SK-N-SH (cell line): ENCODE measurements at regions not wholly inside any gene's neighbourhood (a gene's known extent, or its start where the extent isn't known, plus 50 kb on each side); places are given as distances from the start of the nearest gene placed in this dataset.

ENCODE experiments used
- CTCF ChIA-PET: fragments of 300-600, 350-600 bp; formaldehyde crosslinking; extraction: SDS; loops from one replicate; lab custom pipeline; 2021; lab: Yijun Ruan, JAX
- POLR2A ChIA-PET: fragments of 350-600 bp; sonication (Branson Sonifier 250); formaldehyde crosslinking; extraction: SDS; loops from one replicate; lab custom pipeline; 2020; ENCODE audit warnings: antibody characterized with exemption, inconsistent platforms; lab: Yijun Ruan, JAX
- DNase-seq: peaks from one replicate; pipeline ENCODE4 v3.0.0; 2012
- H2AFZ ChIP-seq: fragments of 200-600 bp; sonication (generic); 2 replicates; pipeline ENCODE4 v1.8.1; 2016; ENCODE audit warnings: antibody characterized with exemption, mild to moderate bottlenecking, low read depth
- H3F3A ChIP-seq: fragments of 200-600 bp; sonication (generic); replicated peaks from 2 replicates; pipeline ENCODE3; 2016; ENCODE audit warnings: antibody characterized with exemption, mild to moderate bottlenecking; ENCODE audit not compliant: insufficient read depth
- H3K27ac ChIP-seq, 2 experiments: fragments of 200-500 bp in 1 of 2; fragments of 200-600 bp in 1 of 2; sonication (Bioruptor generic) in 1 of 2; sonication (generic), shearing (Covaris generic) in 1 of 2; 2 replicates each; pipeline versions ENCODE4 v1.5.1 to v1.6.1; 2014 to 2016; ENCODE audit warnings: low read depth in 2 of 2, inconsistent platforms in 1 of 2, low read length in 1 of 2, mild to moderate bottlenecking in 1 of 2, mixed read lengths in 1 of 2
- H3K27me3 ChIP-seq: fragments of 200-600 bp; sonication (generic), shearing (Covaris generic); 2 replicates; pipeline ENCODE4 v1.6.1; 2016; ENCODE audit warnings: mixed run types; ENCODE audit not compliant: insufficient read depth
- H3K36me3 ChIP-seq, 2 experiments: fragments of 200-500 bp in 1 of 2; fragments of 200-600 bp in 1 of 2; sonication (Bioruptor generic) in 1 of 2; sonication (generic) in 1 of 2; replicated peaks in 1 of 2; 2 replicates each; pipeline versions ENCODE3 to v1.5.1; 2014 to 2016; ENCODE audit warnings: low read length in 1 of 2, mild to moderate bottlenecking in 1 of 2; ENCODE audit not compliant: insufficient read depth in 2 of 2, control insufficient read depth in 1 of 2
- H3K4me1 ChIP-seq, 2 experiments: fragments of 200-500 bp in 1 of 2; fragments of 200-600 bp in 1 of 2; sonication (Bioruptor generic) in 1 of 2; sonication (generic), shearing (Covaris generic) in 1 of 2; 2 replicates each; pipeline versions ENCODE4 v1.5.1 to v1.6.1; 2014 to 2016; ENCODE audit warnings: low read depth in 1 of 2, low read length in 1 of 2, mixed run types in 1 of 2; ENCODE audit not compliant: insufficient read depth in 2 of 2, control insufficient read depth in 1 of 2
- H3K4me2 ChIP-seq: fragments of 200-600 bp; sonication (generic), shearing (Covaris generic); 2 replicates; pipeline ENCODE4 v1.6.1; 2017; ENCODE audit warnings: mixed run types
- H3K4me3 ChIP-seq, 2 experiments: fragments of 200-500 bp in 1 of 2; fragments of 200-600 bp in 1 of 2; sonication (Bioruptor generic) in 1 of 2; sonication (generic), shearing (Covaris generic) in 1 of 2; 2 replicates each; pipeline versions ENCODE4 v1.5.1 to v1.8.1; 2014 to 2016; ENCODE audit warnings: low read depth in 2 of 2, inconsistent platforms in 1 of 2, low read length in 1 of 2, mild to moderate bottlenecking in 1 of 2, mixed read lengths in 1 of 2, moderate library complexity in 1 of 2
- H3K79me2 ChIP-seq: fragments of 200-600 bp; sonication (generic); 2 replicates; pipeline ENCODE4 v1.8.1; 2017; ENCODE audit warnings: mild to moderate bottlenecking; ENCODE audit not compliant: insufficient read depth
- H3K9ac ChIP-seq: fragments of 200-600 bp; sonication (generic); 2 replicates; pipeline ENCODE4 v1.6.1; 2017; ENCODE audit warnings: mixed run types
- H3K9me2 ChIP-seq: fragments of 200-600 bp; sonication (generic); 2 replicates; pipeline ENCODE4 v1.6.1; 2017; ENCODE audit warnings: mixed run types
- H3K9me3 ChIP-seq: fragments of 200-600 bp; sonication (generic); 2 replicates; pipeline ENCODE4 v1.6.1; 2017; ENCODE audit warnings: mixed run types, mild to moderate bottlenecking, moderate library complexity
- H4K20me1 ChIP-seq: fragments of 200-600 bp; sonication (generic); 2 replicates; pipeline ENCODE4 v1.6.1; 2017; ENCODE audit warnings: mild to moderate bottlenecking, mixed run types; ENCODE audit not compliant: insufficient read depth
- CTCF ChIP-seq: fragments of 200-600 bp; sonication (generic); IDR thresholded peaks from 2 replicates; pipeline ENCODE4 v1.6.1; 2017; ENCODE audit warnings: antibody characterized with exemption, mild to moderate bottlenecking, moderate library complexity
- EZH2phosphoT487 ChIP-seq: fragments of 200-600 bp; sonication (generic); IDR thresholded peaks from 2 replicates; pipeline ENCODE4 v1.6.1; 2017; ENCODE audit warnings: low read depth, mixed run types, mild to moderate bottlenecking, antibody characterized with exemption, moderate library complexity, borderline replicate concordance
- FOXM1 ChIP-seq: IDR thresholded peaks from 2 replicates; pipeline ENCODE4 v1.4.0; 2012; ENCODE audit warnings: low read depth, mild to moderate bottlenecking
- GATA2 ChIP-seq: sonication (generic); formaldehyde crosslinking; IDR thresholded peaks from 2 replicates; pipeline ENCODE4 v1.5.0; 2020; ENCODE audit warnings: mild to moderate bottlenecking, missing genetic modification reagents
- MEF2A ChIP-seq: IDR thresholded peaks from 2 replicates; pipeline ENCODE4 v1.4.0; 2012; ENCODE audit warnings: low read depth, borderline replicate concordance
- MXI1 ChIP-seq: IDR thresholded peaks from 2 replicates; pipeline ENCODE4 v1.6.1; 2012; ENCODE audit warnings: mild to moderate bottlenecking, low read depth, low read length, improper control_type of control experiment
- POLR2AphosphoS5 ChIP-seq: IDR thresholded peaks from 2 replicates; pipeline ENCODE4 v1.6.1; 2012; ENCODE audit warnings: low read depth, low read length
- RAD21 ChIP-seq: IDR thresholded peaks from 2 replicates; pipeline ENCODE4 v1.6.1; 2012; ENCODE audit warnings: mild to moderate bottlenecking, low read length
- REST ChIP-seq: IDR thresholded peaks from 2 replicates; pipeline ENCODE4 v1.6.1; 2012; ENCODE audit warnings: mild to moderate bottlenecking, low read depth, low read length, moderate library complexity
- RXRA ChIP-seq: IDR thresholded peaks from 2 replicates; pipeline ENCODE4 v1.4.0; 2012; ENCODE audit warnings: low read depth, mild to moderate bottlenecking, borderline replicate concordance
- SMC3 ChIP-seq: IDR thresholded peaks from 2 replicates; pipeline ENCODE4 v1.6.1; 2012; ENCODE audit warnings: low read depth, low read length, improper control_type of control experiment
- TAF1 ChIP-seq: IDR thresholded peaks from 2 replicates; pipeline ENCODE4 v1.6.1; 2012; ENCODE audit warnings: low read depth, mild to moderate bottlenecking, low read length, moderate library complexity, borderline replicate concordance
- YY1 ChIP-seq: IDR thresholded peaks from 2 replicates; pipeline ENCODE4 v1.4.0; 2012; ENCODE audit warnings: low read depth, mild to moderate bottlenecking
- WGBS: methylation state at CpG from one replicate; pipeline ENCODE4 v1.1.6; 2017; ENCODE audit warnings: low lambda C conversion rate; 5-methylcytosine and 5-hydroxymethylcytosine counted together
- TF ChIP-seq, protein P1 (sequence below): IDR thresholded peaks from 2 replicates; pipeline ENCODE4; 2012

- Histone ChIP-seq H3K9me2 (no peaks in the 10 kb centered on the region), H3K4me1 (peaks cover 0 to 5% of the 10 kb centered on the region in 2 experiments; a peak in 1 of 4 replicates), H4K20me1 (no peaks in the 10 kb centered on the region), H3K27ac (no peak overlapping the region), H3K4me2 (no peak overlapping the region), H3K4me3 (no peak overlapping the region), H2AFZ (no peak overlapping the region), H3K36me3 (no peaks in the 10 kb centered on the region), H3K79me2 (no peaks in the 10 kb centered on the region), H3K9me3 (no peaks in the 10 kb centered on the region), H3K9ac (no peak overlapping the region), H3K27me3 (no peaks in the 10 kb centered on the region), H3F3A (peaks cover 14% of the 10 kb centered on the region)
- ChIA-PET POLR2A (no interaction called here), CTCF (no interaction called here)
- TF ChIP-seq RXRA, result no peak
- no peak for TF ChIP-seq RAD21
- no peak for TF ChIP-seq YY1
- TF ChIP-seq SMC3, result no peak
- no peak for TF ChIP-seq TAF1
- no peak for TF ChIP-seq FOXM1
- TF ChIP-seq REST, result no peak
- TF ChIP-seq MEF2A, result no peak
- TF ChIP-seq, protein P1, sequence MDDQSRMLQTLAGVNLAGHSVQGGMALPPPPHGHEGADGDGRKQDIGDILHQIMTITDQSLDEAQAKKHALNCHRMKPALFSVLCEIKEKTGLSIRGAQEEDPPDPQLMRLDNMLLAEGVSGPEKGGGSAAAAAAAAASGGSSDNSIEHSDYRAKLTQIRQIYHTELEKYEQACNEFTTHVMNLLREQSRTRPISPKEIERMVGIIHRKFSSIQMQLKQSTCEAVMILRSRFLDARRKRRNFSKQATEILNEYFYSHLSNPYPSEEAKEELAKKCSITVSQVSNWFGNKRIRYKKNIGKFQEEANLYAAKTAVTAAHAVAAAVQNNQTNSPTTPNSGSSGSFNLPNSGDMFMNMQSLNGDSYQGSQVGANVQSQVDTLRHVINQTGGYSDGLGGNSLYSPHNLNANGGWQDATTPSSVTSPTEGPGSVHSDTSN, result no peak
- TF ChIP-seq GATA2, result no peak
- no peak for TF ChIP-seq MXI1
- no peak for TF ChIP-seq CTCF
- TF ChIP-seq POLR2AphosphoS5, result no peak
- TF ChIP-seq EZH2phosphoT487, result no peak
- no peak for DNase-seq
- 93% methylated on average over 8 of the region's 8 CpGs for WGBS
Measured at GRCh38 chr9:79007701-79008483, 563.9 kb upstream of the TLE4 start.
